CD1c-positive myeloid dendritic cell (primary cell): ENCODE measurements at regions not wholly inside any gene's neighbourhood (a gene's known extent, or its start where the extent isn't known, plus 50 kb on each side); places are given as distances from the start of the nearest gene placed in this dataset.

ENCODE experiments used
- DNase-seq: peaks from one replicate; pipeline ENCODE4 v3.0.0-alpha.2; 2016; ENCODE audit errors: extremely low spot score

- DNase-seq, result no peak
Measured at GRCh38 chr9:693201-694091, 148.1 kb upstream of the DMRT1 start.

- no peak for DNase-seq
Measured at GRCh38 chr9:694092-694402, 147.4 kb upstream of the DMRT1 start.

- DNase-seq, result peak; percentile 19
Measured at GRCh38 chr9:694403-695154, 146.9 kb upstream of the DMRT1 start.

GRCh38 chr9:695252-695651 lies 146.2 kb upstream of the DMRT1 start:
- DNase-seq, result no peak

- DNase-seq, result no peak
Measured at GRCh38 chr9:696332-697323, 144.9 kb upstream of the DMRT1 start.

- no peak for DNase-seq
Measured at GRCh38 chr9:698276-698675, 143.2 kb upstream of the DMRT1 start.

- DNase-seq, result no peak
Measured at GRCh38 chr9:698954-699353, 142.5 kb upstream of the DMRT1 start.

- DNase-seq, result no peak
Measured at GRCh38 chr9:699396-699795, 142.1 kb upstream of the DMRT1 start.

GRCh38 chr9:700365-701282 lies 140.9 kb upstream of the DMRT1 start:
- no peak for DNase-seq

GRCh38 chr9:703392-703791 lies 138.1 kb upstream of the DMRT1 start:
- DNase-seq, result no peak

GRCh38 chr9:706073-706472 lies 135.4 kb upstream of the DMRT1 start:
- DNase-seq, result no peak

- DNase-seq, result peak; percentile 71
Measured at GRCh38 chr9:706606-707459, 134.7 kb upstream of the DMRT1 start.

GRCh38 chr9:708182-708550 lies 133.3 kb upstream of the DMRT1 start:
- no peak for DNase-seq

GRCh38 chr9:708551-709432 lies 132.7 kb upstream of the DMRT1 start:
- DNase-seq, result peak; percentile 12

GRCh38 chr9:710951-711745 lies 130.3 kb upstream of the DMRT1 start:
- DNase-seq, result no peak

GRCh38 chr9:711761-712553 lies 129.5 kb upstream of the DMRT1 start:
- no peak for DNase-seq

- no peak for DNase-seq
Measured at GRCh38 chr9:712643-713042, 128.9 kb upstream of the DMRT1 start.
